ENCODE measurements at regions not wholly inside any gene's neighbourhood (a gene's known extent, or its start where the extent isn't known, plus 50 kb on each side); places are given as distances from the start of the nearest gene placed in this dataset.
"Not testable (repeated sequence)": the region's sequence is repeated elsewhere in the genome, so short reads cannot be mapped to it uniquely, and the experiment has no call there.

DNA sequence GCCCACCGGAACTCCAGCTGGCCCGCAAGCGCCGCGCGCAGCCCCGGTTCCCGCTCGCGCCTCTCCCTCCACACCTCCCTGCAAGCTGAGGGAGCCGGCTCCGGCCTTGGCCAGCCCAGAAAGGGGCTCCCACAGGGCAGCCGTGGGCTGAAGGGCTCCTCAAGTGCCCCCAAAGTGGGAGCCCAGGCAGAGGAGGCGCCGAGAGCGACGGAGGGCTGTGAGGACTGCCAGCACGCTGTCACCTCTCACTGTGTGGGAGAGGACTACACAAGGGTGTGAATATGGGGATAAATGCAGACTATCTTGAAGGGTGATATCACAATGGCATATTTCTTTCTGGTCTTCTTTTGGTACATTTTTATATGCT is 158.3 kb upstream of the PPP1R3A start:
- not testable (repeated sequence) for DNase-seq

DNA sequence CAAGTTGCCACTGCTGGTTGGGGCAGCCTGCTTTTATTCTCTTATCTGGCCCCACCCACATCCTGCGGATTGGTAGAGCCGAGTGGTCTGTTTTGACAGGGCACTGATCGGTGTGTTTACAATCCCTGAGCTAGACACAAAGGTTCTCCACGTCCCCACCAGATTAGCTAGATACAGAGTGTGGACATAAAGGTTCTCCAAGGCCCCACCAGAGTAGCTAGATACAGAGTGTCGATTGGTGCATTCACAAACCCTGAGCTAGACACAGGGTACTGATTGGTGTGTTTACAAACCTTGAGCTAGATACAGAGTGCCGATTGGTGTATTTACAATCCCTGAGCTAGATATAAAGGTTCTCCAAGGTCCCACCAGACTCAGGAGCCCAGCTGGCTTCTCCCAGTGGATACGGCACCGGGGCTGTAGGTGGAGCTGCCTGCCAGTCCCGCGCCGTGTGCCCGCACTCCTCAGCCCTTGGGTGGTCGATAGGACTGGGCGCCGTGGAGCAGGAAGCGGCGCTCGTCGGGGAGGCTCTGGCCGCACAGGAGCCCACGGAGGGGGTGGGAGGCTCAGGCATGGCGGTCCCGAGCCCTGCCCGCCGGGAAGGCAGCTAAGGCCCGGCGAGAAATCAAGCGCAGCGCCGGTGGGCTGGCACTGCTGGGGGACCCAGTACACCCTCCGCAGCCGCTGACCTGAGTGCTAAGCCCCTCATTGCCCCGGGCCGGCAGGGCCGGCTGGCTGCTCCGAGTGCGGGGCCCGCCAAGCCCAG is 157.8 kb upstream of the PPP1R3A start:
- DNase-seq, result not testable (repeated sequence)

DNA sequence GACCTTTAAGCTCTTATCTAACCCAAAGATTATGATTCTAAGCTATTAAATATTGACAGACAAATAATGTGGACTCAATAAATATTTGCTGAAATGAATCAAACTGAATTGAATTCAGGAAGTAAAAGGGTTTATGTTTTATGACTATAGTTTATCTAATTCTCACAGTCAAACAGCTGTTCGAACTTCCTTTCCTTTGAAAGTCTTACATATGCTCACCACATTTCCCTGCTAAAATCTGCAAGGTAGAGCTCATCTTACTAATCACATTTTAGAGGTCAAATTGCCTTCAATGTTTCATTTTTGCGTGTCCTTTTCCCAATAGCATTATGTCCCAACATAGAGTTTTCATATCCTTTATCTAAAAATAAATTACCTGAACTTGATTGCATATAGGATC is 154.9 kb upstream of the PPP1R3A start:
- DNase-seq, result no peak

DNA sequence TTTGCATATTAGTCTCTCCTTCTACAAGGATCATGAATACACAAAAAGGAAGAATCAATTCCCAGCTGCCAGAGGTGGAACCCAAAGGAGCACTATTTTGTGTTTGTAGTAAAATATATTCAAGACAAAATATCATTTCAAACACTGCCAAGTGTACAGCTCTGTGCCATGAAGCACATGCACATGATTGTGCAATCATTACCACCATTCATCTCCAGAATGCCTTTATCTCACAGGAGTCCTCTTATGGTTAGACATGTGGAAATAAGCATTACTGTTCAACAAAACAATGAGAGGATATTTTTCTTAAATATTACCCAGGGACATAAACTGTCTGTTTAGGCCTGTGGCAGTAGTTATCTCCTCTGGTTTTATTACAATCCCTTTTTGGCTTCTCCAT is 151.4 kb upstream of the PPP1R3A start:
- no peak for DNase-seq

DNA sequence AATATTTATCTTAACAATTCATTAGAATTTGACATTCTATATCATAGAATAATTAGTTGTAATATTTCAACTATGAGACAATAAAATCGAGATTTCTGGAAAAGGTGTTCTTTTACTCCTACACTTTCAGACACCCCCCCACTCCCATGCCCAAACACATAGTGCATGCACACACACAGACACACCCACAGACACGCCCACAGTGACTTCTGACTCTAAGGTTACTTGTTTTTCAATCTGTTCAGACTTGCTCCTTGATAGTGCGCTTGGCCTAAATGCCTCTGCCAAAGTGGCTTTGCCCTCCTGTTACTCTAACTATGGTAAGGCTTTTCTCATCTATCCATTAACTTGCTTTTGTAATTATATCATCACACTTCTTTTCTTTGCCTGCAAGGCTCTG is 144.0 kb upstream of the PPP1R3A start:
- no peak for DNase-seq

DNA sequence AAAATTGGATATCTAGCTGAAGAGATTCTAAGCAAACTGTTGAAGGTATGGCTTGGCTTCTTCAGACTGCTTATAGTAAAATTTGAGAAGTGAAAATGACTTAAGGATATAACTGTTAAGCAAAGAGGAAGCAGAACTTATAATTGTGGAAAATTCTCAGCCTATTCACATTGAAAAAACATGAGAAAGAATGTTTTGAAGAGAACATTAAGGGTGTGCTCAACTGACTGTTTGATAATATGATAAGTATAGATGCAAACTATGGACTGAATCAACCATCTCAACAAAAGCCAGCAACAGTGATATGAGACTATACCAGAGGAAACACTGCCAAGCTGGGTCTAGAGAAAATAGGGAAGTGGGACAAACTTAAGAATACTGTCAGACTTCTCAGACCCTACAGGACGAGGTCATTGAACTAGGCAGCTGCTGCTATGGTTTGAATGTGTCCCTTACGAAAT is 133.1 kb upstream of the PPP1R3A start:
- no peak for DNase-seq

DNA sequence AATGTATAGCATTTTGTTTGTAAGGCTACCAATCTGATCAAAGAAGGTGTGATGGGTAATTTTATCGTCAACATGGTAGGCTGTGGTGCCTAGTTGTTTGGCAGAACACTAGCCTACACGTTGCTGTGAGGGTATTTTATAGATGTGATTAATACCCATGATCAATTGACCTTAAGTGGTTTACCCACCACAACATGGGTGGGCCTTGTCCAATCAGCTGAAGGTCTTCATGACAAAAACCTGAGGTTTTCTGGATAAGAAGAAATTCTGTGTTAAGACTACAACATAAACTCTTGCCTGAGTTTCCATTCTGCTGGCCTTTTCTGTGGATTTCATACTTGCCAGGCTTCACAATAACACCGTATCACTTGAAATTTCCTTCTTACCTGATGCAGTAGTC is 131.8 kb upstream of the PPP1R3A start:
- DNase-seq, result no peak

DNA sequence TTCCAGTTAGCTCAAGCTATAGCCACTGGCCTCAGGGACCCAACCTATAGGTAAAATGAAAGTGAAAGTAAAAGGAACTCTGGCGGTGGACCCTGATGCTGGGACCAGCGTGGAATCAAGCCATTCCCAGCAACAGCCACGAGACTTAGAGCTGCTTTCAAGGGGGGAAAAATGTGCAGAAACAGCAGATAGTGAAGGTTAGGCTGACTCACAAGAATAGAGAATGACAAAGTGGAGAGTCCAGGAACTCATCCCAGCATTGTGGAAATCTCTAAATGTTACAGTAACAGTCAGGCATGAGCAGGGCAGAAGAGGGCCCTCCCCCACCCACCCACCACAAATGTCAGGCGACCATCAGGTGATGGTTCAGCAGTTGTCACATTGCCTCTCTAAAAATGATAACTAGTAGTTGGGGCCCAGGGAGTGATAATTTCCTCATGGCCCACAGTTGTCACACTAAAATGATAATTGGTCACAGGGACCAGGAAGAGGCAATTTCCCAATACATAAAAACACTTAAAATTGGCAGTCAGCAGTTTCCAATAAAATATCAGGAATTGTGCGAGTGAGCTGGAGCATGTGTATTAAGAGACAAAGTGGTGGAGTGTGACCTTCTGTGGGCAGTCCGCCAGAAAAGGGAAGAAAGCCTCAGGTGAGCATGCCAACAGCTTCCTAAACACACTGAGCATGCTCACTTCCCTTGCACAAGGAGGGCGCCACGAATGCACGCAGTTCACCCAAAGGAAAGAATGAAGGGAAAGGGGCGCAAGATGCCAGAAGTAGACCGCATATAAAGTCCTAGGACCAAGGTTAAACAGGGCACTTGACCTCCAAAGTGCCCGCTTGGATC is 129.8 kb upstream of the PPP1R3A start:
- DNase-seq, result no peak

DNA sequence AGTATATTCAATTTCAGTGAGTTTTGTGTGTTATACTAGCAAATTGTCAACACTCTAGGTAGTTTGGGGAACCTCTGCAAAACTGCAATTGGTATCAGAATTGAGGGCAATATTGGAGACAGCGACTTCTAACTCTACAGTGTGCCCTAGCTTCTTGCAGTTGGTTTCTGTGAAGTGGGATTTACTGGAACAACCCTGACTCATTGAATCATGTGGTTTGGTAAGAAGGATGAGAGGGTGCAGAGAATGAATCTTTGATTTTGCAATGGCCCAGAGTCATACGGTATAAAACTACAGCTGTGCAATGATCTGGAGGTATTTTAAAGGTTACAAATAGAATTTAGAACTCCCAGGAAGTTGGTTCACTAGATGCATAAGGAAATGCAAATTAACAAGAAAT is 129.1 kb upstream of the PPP1R3A start:
- no peak for DNase-seq

DNA sequence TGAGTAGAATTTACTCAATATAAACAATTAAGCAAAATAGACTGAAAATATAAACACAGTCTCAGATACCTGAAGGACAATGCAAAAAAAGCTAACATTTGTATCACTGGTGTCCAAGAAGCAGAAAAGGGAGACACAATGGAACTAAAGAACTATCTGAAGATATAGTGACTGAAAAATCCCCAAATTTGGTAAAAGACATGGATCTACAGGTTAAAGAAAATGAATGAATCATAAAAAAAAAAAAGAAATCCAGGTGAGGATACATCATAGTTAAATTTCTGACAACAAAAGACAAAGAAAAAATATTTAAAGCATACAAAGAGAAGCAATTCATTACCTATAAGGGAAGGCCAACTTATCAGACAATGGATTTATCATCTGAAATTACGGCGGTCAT is 114.7 kb upstream of the PPP1R3A start:
- DNase-seq, result no peak

DNA sequence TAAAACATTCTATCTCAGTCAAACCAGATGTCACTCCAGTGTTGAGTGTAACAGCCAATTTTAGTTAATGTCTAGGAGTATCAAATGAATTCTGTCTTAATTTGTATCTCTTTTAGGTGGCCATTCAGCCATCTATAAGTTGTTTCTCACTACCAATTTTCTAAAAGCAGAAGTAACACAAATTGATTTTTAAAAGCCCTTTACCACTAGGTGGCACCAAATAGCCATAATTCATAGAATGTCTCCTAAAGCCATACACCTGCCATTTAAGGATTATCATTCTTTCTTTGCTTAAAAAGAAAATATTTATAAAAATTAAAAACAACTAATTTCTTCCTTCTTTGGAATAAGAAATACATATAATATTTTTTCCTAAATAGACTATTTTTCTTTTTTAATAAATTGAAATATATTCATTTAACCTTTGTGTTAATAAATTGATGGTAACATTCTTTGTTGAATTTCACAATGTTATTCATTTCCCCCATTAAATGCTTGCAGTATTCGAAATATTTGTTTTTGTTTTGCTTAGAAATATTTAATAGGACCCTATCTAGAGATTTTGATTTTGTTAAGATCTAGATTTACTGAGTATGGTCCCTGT is 107.8 kb upstream of the PPP1R3A start:
- peak; percentile 76 for DNase-seq

DNA sequence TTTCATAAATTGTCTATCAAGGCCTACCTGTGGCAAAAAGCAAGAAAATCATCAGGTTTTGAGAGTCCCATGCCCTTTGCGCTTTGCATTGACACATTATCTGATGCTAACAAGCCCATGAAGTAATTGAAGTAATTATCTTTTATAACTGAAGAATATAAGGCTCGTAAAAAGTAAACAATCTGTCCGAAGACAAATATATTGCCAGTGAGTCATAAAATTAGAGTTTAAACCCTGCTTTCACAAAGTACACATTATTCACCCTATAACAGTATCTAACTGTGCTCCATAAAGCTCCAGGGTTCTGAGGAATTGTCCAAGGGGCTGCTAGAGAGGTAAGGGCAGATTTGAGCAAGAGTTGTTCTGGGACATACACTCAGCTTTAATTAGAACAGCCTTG is 102.3 kb upstream of the PPP1R3A start:
- DNase-seq, result no peak

DNA sequence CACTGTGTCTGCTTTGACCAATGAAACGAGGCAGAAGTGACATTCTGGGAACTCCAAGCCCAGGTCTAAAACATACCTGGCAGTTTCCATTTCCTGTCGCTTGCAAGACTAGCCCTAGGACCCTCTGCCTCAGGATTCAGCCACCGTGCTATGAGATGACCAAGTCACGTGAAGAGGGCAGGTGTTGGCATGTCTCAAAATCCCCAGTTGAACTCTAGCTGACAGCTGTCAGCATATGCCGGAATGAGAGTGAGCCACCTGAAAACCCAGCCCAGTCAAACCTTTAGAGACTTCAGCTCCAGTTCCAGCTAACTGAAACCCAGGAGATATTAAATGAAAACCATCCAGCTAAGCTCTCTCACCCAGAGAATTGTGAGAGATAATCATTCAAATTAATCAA is 89.9 kb upstream of the PPP1R3A start:
- no peak for DNase-seq

DNA sequence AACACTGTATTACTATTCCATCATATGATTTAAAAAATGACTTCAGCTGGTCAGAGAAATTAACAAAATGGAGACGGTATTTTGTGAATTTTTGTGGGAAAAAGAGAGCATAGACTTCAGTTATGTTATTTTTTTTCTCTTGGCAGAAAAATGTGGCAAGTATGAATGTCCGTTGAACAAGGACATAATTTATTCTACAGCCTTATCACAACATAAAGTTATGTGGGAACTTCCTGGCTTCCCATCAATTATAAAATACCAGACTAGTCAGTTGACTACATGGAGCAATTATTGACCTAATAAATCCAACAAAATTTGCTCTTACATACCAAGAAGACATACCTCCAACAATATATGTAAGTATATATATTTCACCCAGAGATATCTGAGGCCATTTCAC is 88.6 kb upstream of the PPP1R3A start:
- no peak for DNase-seq

DNA sequence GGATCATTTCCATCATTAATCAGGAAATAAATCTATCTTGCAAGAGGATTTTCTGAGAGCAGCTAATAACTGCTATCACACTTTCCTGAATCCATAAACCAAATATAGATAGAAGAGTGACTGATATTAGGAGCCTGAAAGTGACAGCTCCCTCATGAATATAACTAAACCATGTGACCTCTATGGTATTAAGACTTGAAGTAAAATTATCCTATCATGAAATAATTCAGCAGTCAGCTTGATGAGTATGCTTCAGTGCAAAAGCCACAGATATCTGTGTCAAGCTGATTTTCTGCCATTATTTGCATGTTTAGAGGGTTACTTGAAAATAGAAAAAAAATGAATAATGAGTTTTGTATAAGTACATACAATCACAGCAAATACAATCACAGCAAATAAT is 80.1 kb upstream of the PPP1R3A start:
- no peak for DNase-seq

DNA sequence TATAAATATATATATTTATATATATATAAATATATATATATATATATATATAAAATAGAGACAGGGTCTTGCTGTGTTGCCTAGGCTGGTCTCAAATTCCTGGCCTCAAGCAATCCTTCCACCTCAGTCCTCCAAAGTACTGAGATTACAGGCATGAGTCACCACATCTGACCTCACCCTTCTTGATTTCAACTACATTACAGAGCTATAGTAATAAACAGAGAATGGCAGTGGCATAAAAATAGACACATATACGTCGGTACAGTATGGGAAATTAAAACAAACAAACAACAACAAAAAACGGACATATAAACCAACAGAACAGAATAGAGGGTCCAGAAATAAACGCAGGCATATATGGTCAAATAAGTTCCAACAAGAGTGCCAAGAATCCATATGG is 77.6 kb upstream of the PPP1R3A start:
- DNase-seq, result no peak

DNA sequence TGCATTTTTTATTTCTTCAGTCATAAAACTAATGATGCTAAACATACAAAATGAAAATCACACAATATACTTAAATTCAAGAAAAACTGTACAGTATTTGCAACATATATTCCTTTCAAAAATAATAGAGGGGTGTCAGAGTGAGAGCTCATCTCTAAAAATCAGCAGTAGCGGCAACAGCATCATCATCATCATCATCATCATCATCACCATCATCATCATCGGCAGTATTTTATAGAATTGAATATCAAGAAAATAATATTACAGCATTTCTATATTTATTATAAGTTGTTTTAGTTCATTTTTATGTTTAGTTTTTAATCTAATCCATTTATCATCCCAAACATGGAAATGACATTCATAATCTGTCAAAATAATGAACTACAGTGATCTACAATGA is 67.4 kb upstream of the PPP1R3A start:
- DNase-seq, result no peak

DNA sequence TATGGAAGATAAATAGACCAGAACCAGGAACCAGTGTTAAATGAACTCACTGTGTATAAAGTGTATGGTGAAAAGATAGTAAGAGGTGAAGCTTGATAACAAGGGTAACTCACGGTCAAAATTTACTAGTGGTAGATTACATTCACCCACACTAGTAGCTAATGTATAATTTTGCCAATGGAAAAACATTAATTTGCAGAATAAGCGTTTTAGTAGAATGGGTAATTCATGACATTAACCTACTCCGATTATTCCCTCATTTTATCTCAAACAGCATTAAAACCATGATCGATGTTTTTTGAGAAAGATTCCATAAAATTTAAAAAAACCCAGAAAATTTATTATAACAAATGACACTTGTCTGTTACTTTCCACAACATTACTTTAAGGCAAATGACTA is 57.7 kb upstream of the PPP1R3A start:
- no peak for DNase-seq

DNA sequence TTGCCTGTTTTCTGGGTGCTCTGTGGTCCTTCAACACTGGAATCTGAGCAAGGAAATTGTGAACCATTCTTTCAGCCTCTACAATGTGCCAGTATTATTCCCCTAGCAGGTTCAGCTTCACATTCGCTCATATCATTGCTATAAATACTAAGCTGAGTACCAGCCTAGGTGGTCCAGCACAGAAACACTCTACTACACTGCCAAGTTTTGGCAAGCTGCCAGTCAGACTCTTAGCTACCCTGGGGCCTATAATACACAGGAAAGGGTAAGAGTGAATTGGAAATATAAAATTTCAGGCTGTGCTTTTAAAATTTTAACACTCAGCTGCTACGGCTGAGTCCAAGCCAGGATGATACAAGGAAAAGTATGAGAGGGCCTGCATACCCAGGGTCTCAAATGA is 49.9 kb upstream of the PPP1R3A start:
- DNase-seq, result peak; percentile 44

Measured in NCI-H1092 treated with DMSO at 0.1 percent for 48 hours (cell line).